ENCODE measurements at regions not wholly inside any gene's neighbourhood (a gene's known extent, or its start where the extent isn't known, plus 50 kb on each side); places are given as distances from the start of the nearest gene placed in this dataset.

- no peak overlapping the region for H3K27ac ChIP-seq
- H2AFZ ChIP-seq (ENCODE audit: low read depth), result no peak overlapping the region
- no peaks in the 10 kb centered on the region for H3K4me1 ChIP-seq (ENCODE audit: low read depth, poor library complexity, severe bottlenecking)
- no peaks in the 10 kb centered on the region for H3K36me3 ChIP-seq (ENCODE audit: insufficient read depth)
- no peak for TF ChIP-seq CTCF (conservative IDR thresholded peaks at IDR 0.05; ENCODE audit: low read depth, low read length)
- H4K20me1 ChIP-seq (ENCODE audit: insufficient read depth), result no peaks in the 10 kb centered on the region
- no peak overlapping the region for H3K4me2 ChIP-seq
- no peaks in the 10 kb centered on the region for H3K27me3 ChIP-seq (ENCODE audit: insufficient read depth, low read depth)
- H3K9ac ChIP-seq, result no peak overlapping the region
- H3K79me2 ChIP-seq (ENCODE audit: insufficient read depth, low read depth), result no peaks in the 10 kb centered on the region
- H3K4me3 ChIP-seq (IDR thresholded peaks at IDR 0.05; ENCODE audit: insufficient read depth, low read depth, low read length), result no peak overlapping the region
Observed at GRCh38 chr7:68438811-68439210, 1159.5 kb upstream of the AUTS2 start.

GRCh38 chr7:68439897-68440296 is 1158.4 kb upstream of the AUTS2 start:
- Histone ChIP-seq H3K79me2 (ENCODE audit: insufficient read depth, low read depth) (no peaks in the 10 kb centered on the region), H3K4me1 (ENCODE audit: low read depth, poor library complexity, severe bottlenecking) (no peaks in the 10 kb centered on the region), H2AFZ (ENCODE audit: low read depth) (no peak overlapping the region), H3K36me3 (ENCODE audit: insufficient read depth) (no peaks in the 10 kb centered on the region), H3K27me3 (ENCODE audit: insufficient read depth, low read depth) (no peaks in the 10 kb centered on the region), H3K4me2 (no peak overlapping the region), H4K20me1 (ENCODE audit: insufficient read depth) (no peaks in the 10 kb centered on the region), H3K27ac (no peak overlapping the region), H3K4me3 (IDR thresholded peaks at IDR 0.05; ENCODE audit: insufficient read depth, low read depth, low read length) (no peak overlapping the region), H3K9ac (no peak overlapping the region)
- TF ChIP-seq CTCF (conservative IDR thresholded peaks at IDR 0.05; ENCODE audit: low read depth, low read length), result no peak

GRCh38 chr7:68440866-68441265 is 1157.4 kb upstream of the AUTS2 start:
- Histone ChIP-seq H3K79me2 (ENCODE audit: insufficient read depth, low read depth) (no peaks in the 10 kb centered on the region), H3K4me3 (IDR thresholded peaks at IDR 0.05; ENCODE audit: insufficient read depth, low read depth, low read length) (no peak overlapping the region), H3K9ac (no peak overlapping the region), H3K27me3 (ENCODE audit: insufficient read depth, low read depth) (no peaks in the 10 kb centered on the region), H3K27ac (no peak overlapping the region), H4K20me1 (ENCODE audit: insufficient read depth) (no peaks in the 10 kb centered on the region), H3K36me3 (ENCODE audit: insufficient read depth) (no peaks in the 10 kb centered on the region), H2AFZ (ENCODE audit: low read depth) (no peak overlapping the region), H3K4me1 (ENCODE audit: low read depth, poor library complexity, severe bottlenecking) (no peaks in the 10 kb centered on the region), H3K4me2 (no peak overlapping the region)
- no peak for TF ChIP-seq CTCF (conservative IDR thresholded peaks at IDR 0.05; ENCODE audit: low read depth, low read length)

- Histone ChIP-seq H3K9ac (no peak overlapping the region), H3K4me2 (no peak overlapping the region), H3K4me1 (ENCODE audit: low read depth, poor library complexity, severe bottlenecking) (no peaks in the 10 kb centered on the region), H2AFZ (ENCODE audit: low read depth) (no peak overlapping the region), H3K79me2 (ENCODE audit: insufficient read depth, low read depth) (no peaks in the 10 kb centered on the region), H3K27ac (no peak overlapping the region), H3K27me3 (ENCODE audit: insufficient read depth, low read depth) (no peaks in the 10 kb centered on the region), H3K4me3 (IDR thresholded peaks at IDR 0.05; ENCODE audit: insufficient read depth, low read depth, low read length) (no peak overlapping the region), H4K20me1 (ENCODE audit: insufficient read depth) (no peaks in the 10 kb centered on the region), H3K36me3 (ENCODE audit: insufficient read depth) (no peaks in the 10 kb centered on the region)
- no peak for TF ChIP-seq CTCF (conservative IDR thresholded peaks at IDR 0.05; ENCODE audit: low read depth, low read length)
Observed at GRCh38 chr7:68441645-68442044, 1156.6 kb upstream of the AUTS2 start.
